Neural progenitor cell (in vitro differentiated cells): ENCODE measurements at regions not wholly inside any gene's neighbourhood (a gene's known extent, or its start where the extent isn't known, plus 50 kb on each side); places are given as distances from the start of the nearest gene placed in this dataset.

Experiments used
- DNase-seq: peaks from one replicate; pipeline ENCODE4 v3.0.0-alpha.2; 2016; ENCODE audit warnings: low spot score
- H2AFZ ChIP-seq: fragments of 200-600 bp; sonication (generic); replicated peaks from 2 replicates; pipeline ENCODE4 v1.6.1; 2016; ENCODE audit warnings: antibody characterized with exemption
- H3F3A ChIP-seq: fragments of 200-600 bp; sonication (generic); 2 replicates; pipeline ENCODE4 v1.6.1; 2016; ENCODE audit warnings: antibody characterized with exemption, low read depth
- H3K27ac ChIP-seq: fragments of 200-600 bp; sonication (generic); 2 replicates; pipeline ENCODE4 v1.5.1; 2016; ENCODE audit warnings: mild to moderate bottlenecking
- H3K27me3 ChIP-seq: fragments of 200-600 bp; sonication (generic); 2 replicates; pipeline ENCODE4 v1.6.1; 2016; ENCODE audit warnings: mild to moderate bottlenecking, moderate library complexity
- H3K36me3 ChIP-seq: fragments of 200-600 bp; sonication (generic); 2 replicates; pipeline ENCODE4 v1.5.1; 2016
- H3K4me1 ChIP-seq: fragments of 200-600 bp; sonication (generic); 2 replicates; pipeline ENCODE4 v1.6.1; 2016; ENCODE audit warnings: mixed run types
- H3K4me2 ChIP-seq: fragments of 200-600 bp; sonication (generic); 2 replicates; pipeline ENCODE4 v1.6.1; 2016
- H3K4me3 ChIP-seq: fragments of 200-600 bp; sonication (generic); 2 replicates; pipeline ENCODE4 v1.5.1; 2016
- H3K79me2 ChIP-seq: fragments of 200-600 bp; sonication (generic); 2 replicates; pipeline ENCODE4 v1.6.1; 2016; ENCODE audit warnings: low read depth
- H3K9ac ChIP-seq: fragments of 200-600 bp; sonication (generic); 2 replicates; pipeline ENCODE4 v1.6.1; 2016
- H3K9me3 ChIP-seq: fragments of 200-600 bp; sonication (generic); 2 replicates; pipeline ENCODE4 v1.5.1; 2016; ENCODE audit warnings: low read depth
- H4K20me1 ChIP-seq: fragments of 200-600 bp; sonication (generic); 2 replicates; pipeline ENCODE4 v1.6.1; 2016; ENCODE audit warnings: low read depth
- H3K27ac Mint-ChIP-seq: 3 replicates; pipeline ENCODE4 v1.8.0; 2021; ENCODE audit warnings: mixed read lengths
- H3K27me3 Mint-ChIP-seq: 2 replicates; pipeline ENCODE4 v1.8.0; 2022; ENCODE audit warnings: low read depth, mild to moderate bottlenecking, inconsistent platforms, moderate library complexity, mixed read lengths; ENCODE audit not compliant: insufficient read depth
- H3K36me3 Mint-ChIP-seq: 3 replicates; pipeline ENCODE4 v1.8.0; 2021; ENCODE audit warnings: mixed read lengths
- H3K4me1 Mint-ChIP-seq: 3 replicates; pipeline ENCODE4 v1.8.0; 2021; ENCODE audit warnings: mixed read lengths
- H3K4me3 Mint-ChIP-seq: 3 replicates; pipeline ENCODE4 v1.8.0; 2021; ENCODE audit warnings: mild to moderate bottlenecking, moderate library complexity, mixed read lengths
- H3K9me3 Mint-ChIP-seq: 3 replicates; pipeline ENCODE4 v1.8.0; 2020; ENCODE audit warnings: mixed read lengths
- EZH2 ChIP-seq: fragments of 200-600 bp; sonication (generic); IDR thresholded peaks from 2 replicates; pipeline ENCODE4 v1.6.1; 2017; ENCODE audit warnings: antibody characterized with exemption, mild to moderate bottlenecking, moderate library complexity
- EZH2phosphoT487 ChIP-seq: fragments of 200-600 bp; sonication (generic); IDR thresholded peaks from 2 replicates; pipeline ENCODE4 v1.6.1; 2017; ENCODE audit warnings: antibody characterized with exemption
- TF ChIP-seq, protein P1 (sequence below): fragments of 200-600 bp; sonication (generic); IDR thresholded peaks from 2 replicates; pipeline ENCODE4 v1.5.1; 2017; ENCODE audit warnings: antibody characterized with exemption, mild to moderate bottlenecking

DNA sequence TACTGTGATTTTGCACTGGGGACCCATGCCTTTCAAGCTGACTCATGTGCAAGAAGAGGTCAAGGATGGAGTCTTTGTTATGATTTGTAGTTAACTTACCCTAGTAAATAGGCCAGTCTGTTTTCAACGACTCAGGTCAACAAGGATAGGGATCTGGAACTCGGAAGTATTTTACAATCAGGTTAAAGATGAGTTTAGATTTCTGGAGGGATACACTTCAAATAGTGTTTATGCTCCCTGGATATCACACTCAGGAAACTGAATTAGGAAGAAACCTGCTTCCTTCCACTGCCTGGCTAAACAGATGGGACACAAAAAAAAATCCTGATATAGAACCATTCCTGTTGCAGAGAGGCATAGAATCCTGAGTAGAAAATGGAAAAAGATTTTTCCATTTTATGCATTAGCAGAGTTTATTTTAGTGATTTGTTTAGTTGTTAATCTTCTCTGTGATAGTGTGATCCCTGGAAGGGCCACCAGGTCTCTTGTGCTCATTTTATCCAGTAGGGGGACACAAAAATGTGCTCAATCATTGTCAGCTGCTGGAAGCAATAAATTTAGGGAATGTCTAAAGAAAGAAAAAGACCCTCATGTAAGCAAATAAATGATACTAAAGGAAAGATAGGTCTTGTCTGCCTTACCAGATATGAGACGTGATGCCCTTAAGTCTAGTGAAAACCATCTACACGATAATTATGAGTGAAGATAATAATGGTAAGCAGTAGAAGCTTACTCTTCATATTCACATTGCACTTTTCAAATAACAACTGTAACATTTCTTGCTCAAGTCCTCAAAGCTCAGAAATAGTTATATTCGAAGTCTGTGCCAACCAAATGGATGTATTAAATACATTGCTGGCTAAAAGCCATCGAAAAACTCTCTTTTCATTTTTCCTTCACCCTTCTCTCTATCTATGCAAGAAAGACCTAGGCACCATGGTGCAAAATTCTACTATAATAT, 452.1 kb upstream of the KCNMB2 start:
- peak; percentile 43 for DNase-seq
- peak overlapping the region; percentile 96 for H3K27ac Mint-ChIP-seq
- no peaks in the 10 kb centered on the region for H3K27me3 ChIP-seq
- H2AFZ ChIP-seq: peak overlapping the region; percentile 58
- H3K4me2 ChIP-seq: peak overlapping the region; percentile 67
- no peak overlapping the region for H3K9ac ChIP-seq
- no peaks in the 10 kb centered on the region for H3K36me3 Mint-ChIP-seq
- TF ChIP-seq EZH2phosphoT487 (no peak), EZH2 (no peak)
- TF ChIP-seq, protein P1, sequence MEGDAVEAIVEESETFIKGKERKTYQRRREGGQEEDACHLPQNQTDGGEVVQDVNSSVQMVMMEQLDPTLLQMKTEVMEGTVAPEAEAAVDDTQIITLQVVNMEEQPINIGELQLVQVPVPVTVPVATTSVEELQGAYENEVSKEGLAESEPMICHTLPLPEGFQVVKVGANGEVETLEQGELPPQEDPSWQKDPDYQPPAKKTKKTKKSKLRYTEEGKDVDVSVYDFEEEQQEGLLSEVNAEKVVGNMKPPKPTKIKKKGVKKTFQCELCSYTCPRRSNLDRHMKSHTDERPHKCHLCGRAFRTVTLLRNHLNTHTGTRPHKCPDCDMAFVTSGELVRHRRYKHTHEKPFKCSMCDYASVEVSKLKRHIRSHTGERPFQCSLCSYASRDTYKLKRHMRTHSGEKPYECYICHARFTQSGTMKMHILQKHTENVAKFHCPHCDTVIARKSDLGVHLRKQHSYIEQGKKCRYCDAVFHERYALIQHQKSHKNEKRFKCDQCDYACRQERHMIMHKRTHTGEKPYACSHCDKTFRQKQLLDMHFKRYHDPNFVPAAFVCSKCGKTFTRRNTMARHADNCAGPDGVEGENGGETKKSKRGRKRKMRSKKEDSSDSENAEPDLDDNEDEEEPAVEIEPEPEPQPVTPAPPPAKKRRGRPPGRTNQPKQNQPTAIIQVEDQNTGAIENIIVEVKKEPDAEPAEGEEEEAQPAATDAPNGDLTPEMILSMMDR: peak; percentile 58
- H3K79me2 ChIP-seq: no peaks in the 10 kb centered on the region
- H3F3A ChIP-seq: no peaks in the 10 kb centered on the region
- H3K9me3 Mint-ChIP-seq: no peaks in the 10 kb centered on the region
- H3K4me3 Mint-ChIP-seq: peak overlapping the region; percentile 66
- H3K9me3 ChIP-seq: no peaks in the 10 kb centered on the region
- H3K4me3 ChIP-seq: no peak overlapping the region
- peaks cover 76% of the 10 kb centered on the region for H3K4me1 Mint-ChIP-seq
- H3K27ac ChIP-seq: no peak overlapping the region
- peaks cover 43% of the 10 kb centered on the region for H3K4me1 ChIP-seq
- H4K20me1 ChIP-seq: no peaks in the 10 kb centered on the region
- no peaks in the 10 kb centered on the region for H3K36me3 ChIP-seq
- no peaks in the 10 kb centered on the region for H3K27me3 Mint-ChIP-seq

DNA sequence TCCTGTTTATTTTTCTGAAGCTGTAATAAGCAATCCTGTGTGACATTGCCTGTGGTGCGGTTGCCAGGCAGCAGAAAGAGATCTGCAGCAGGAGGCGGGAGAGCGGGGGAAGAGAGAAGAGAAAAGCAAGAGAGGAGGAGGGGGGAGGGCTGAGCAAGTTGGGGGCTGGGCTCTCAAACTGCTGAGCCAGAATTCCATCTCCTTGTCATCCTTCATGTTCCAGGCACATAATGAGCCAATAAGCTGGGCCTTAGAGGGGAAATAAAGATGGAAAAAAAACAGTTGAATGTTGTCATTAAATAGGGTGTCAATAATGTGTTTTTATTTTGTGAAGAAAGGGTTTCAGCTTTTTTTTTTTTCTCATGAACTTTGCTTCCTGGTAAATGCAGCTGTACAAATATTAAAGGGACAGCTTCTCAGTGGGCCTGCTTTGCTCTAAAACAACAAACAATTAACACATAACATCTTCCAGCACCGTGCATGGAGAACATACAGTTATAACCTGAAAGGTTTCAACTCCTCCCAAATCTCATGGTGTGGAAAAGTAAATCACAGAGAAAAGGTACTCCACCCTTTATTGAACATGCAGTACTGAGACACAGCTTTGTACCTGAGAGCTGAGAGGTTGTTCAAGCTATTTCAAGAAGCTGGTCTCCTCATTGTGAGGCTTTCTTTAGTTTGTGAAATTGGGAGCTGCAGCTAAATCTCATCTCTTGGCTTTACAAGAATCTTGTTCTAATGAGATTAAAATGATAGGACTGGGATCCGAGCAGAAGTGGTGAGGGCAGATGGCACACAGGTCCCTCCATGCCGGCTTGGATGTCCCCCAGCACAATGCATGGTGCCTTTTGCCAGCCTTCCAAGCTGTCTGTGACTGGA, 451.1 kb upstream of the KCNMB2 start:
- Histone ChIP-seq H2AFZ (peak overlapping the region; percentile 69), H3K4me2 (peak overlapping the region; percentile 67), H3K27me3 (no peaks in the 10 kb centered on the region), H3K36me3 (no peaks in the 10 kb centered on the region), H3F3A (no peaks in the 10 kb centered on the region), H3K4me3 (no peak overlapping the region), H4K20me1 (no peaks in the 10 kb centered on the region), H3K79me2 (no peaks in the 10 kb centered on the region), H3K4me1 (peaks cover 43% of the 10 kb centered on the region), H3K9me3 (no peaks in the 10 kb centered on the region), H3K9ac (no peak overlapping the region), H3K27ac (no peak overlapping the region)
- Mint-ChIP-seq H3K4me1 (peaks cover 74% of the 10 kb centered on the region), H3K27me3 (no peaks in the 10 kb centered on the region), H3K4me3 (peak overlapping the region; percentile 66), H3K27ac (peak overlapping the region; percentile 96), H3K36me3 (no peaks in the 10 kb centered on the region), H3K9me3 (no peaks in the 10 kb centered on the region)
- DNase-seq: peak; percentile 84
- no peak for TF ChIP-seq EZH2
- TF ChIP-seq EZH2phosphoT487: no peak
- TF ChIP-seq, protein P1: no peak

DNA sequence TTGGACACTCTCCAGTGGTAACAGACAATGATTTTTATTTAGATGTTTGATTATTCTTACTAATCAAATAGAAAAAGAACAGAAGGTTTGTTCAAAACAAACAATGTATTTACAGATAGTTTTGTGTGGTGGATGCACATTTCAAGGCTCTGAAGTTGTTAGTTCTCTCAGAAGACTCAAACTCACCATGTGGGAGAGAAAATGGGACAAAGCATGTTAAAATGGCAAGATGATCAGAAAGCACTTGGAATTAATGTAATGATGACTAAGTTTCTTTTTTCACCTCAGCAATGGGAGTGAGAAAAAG, 450.5 kb upstream of the KCNMB2 start:
- no peaks in the 10 kb centered on the region for H4K20me1 ChIP-seq
- H3K4me3 ChIP-seq: no peak overlapping the region
- no peak overlapping the region for H3K27ac ChIP-seq
- H3K79me2 ChIP-seq: no peaks in the 10 kb centered on the region
- peak overlapping the region; percentile 69 for H2AFZ ChIP-seq
- no peaks in the 10 kb centered on the region for H3K27me3 ChIP-seq
- peak overlapping the region; percentile 67 for H3K4me2 ChIP-seq
- no peak for DNase-seq
- H3K4me1 ChIP-seq: peaks cover 43% of the 10 kb centered on the region
- no peaks in the 10 kb centered on the region for H3K9me3 Mint-ChIP-seq
- no peak overlapping the region for H3K4me3 Mint-ChIP-seq
- H3K27me3 Mint-ChIP-seq: no peaks in the 10 kb centered on the region
- H3K4me1 Mint-ChIP-seq: peaks cover 71% of the 10 kb centered on the region
- no peaks in the 10 kb centered on the region for H3K36me3 ChIP-seq
- H3K9ac ChIP-seq: no peak overlapping the region
- H3K9me3 ChIP-seq: no peaks in the 10 kb centered on the region
- H3K27ac Mint-ChIP-seq: peak overlapping the region; percentile 96
- H3K36me3 Mint-ChIP-seq: no peaks in the 10 kb centered on the region
- H3F3A ChIP-seq: no peaks in the 10 kb centered on the region
- TF ChIP-seq, protein P1: no peak
- TF ChIP-seq EZH2 (no peak), EZH2phosphoT487 (no peak)
